ENCODE measurements at regions not wholly inside any gene's neighbourhood (a gene's known extent, or its start where the extent isn't known, plus 50 kb on each side); places are given as distances from the start of the nearest gene placed in this dataset.
"Not testable (repeated sequence)": the region's sequence is repeated elsewhere in the genome, so short reads cannot be mapped to it uniquely, and the experiment has no call there.

DNA sequence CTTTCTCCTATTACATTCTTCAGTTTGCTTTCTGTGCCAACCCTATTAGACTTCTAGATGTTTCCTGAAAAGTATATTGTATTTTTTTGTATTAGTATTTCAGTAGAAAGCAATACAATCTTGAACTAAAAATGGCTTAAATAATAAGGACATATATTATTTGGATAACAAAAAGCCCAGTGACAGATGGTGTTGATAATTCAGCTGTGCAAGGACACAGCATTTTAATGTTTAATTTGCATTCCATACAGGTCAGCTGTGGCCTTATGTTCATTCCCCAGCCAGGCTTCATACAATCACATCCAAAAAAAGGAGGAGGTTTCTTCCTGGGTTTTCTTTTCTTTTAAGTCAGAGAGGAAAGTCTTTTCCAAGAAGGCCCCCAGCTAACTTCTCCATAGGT, 236.9 kb downstream of the CD109 start:
- TF ChIP-seq POLR2AphosphoS5 (IDR thresholded peaks at IDR 0.05): no peak
- H3K9me3 ChIP-seq: peaks cover 0 to 28% (median 20%) of the 10 kb centered on the region in 8 donors
- DNase-seq: no peak
- no peaks in the 10 kb centered on the region for H3K36me3 ChIP-seq
- no peaks in the 10 kb centered on the region for H3K4me1 ChIP-seq
- H3K27ac ChIP-seq: no peak overlapping the region
- H3K4me3 ChIP-seq: no peak overlapping the region
- no peaks in the 10 kb centered on the region for H3K27me3 ChIP-seq (replicated peaks in 1 of 7)
- intact Hi-C loops (cut with DNase I; ENCODE audit: low total_unique reads): no loop called here

DNA sequence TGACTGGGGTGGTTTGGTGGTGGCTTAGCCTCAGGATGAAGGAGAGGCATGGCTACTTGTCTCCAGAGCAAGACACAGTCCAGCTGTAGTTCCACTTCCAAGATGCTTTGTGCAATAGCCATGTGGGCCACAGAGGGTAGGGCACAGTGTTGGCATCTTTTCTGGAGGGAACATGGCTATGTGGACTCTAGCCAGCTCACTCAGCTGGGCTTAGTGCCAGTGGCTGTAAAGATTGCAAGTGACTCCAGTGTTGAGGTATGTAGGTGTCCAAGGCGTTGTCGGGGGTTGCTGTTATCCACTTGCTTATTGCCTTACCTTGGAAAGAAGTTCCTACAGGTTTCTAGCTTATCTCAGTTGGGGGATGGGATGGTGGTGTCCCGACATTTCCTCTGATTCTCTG, 233.4 kb downstream of the CD109 start:
- intact Hi-C loops (cut with DNase I; ENCODE audit: low total_unique reads): no loop called here
- Histone ChIP-seq H3K27ac (no peak overlapping the region), H3K4me3 (no peak overlapping the region), H3K9me3 (peaks cover 0 to 38% (median 23%) of the 10 kb centered on the region in 8 donors), H3K36me3 (no peaks in the 10 kb centered on the region), H3K4me1 (no peaks in the 10 kb centered on the region), H3K27me3 (replicated peaks in 1 of 7) (no peaks in the 10 kb centered on the region)
- TF ChIP-seq, protein P1, sequence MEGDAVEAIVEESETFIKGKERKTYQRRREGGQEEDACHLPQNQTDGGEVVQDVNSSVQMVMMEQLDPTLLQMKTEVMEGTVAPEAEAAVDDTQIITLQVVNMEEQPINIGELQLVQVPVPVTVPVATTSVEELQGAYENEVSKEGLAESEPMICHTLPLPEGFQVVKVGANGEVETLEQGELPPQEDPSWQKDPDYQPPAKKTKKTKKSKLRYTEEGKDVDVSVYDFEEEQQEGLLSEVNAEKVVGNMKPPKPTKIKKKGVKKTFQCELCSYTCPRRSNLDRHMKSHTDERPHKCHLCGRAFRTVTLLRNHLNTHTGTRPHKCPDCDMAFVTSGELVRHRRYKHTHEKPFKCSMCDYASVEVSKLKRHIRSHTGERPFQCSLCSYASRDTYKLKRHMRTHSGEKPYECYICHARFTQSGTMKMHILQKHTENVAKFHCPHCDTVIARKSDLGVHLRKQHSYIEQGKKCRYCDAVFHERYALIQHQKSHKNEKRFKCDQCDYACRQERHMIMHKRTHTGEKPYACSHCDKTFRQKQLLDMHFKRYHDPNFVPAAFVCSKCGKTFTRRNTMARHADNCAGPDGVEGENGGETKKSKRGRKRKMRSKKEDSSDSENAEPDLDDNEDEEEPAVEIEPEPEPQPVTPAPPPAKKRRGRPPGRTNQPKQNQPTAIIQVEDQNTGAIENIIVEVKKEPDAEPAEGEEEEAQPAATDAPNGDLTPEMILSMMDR (IDR thresholded peaks at IDR 0.05 in 8 of 11, conservative IDR thresholded peaks at IDR 0.05 in 3 of 11): no peak
- no peak for TF ChIP-seq POLR2AphosphoS5 (IDR thresholded peaks at IDR 0.05)
- no peak for TF ChIP-seq POLR2A (IDR thresholded peaks at IDR 0.05)
- 81 to 92% (median 88%) methylated on average over 3 of the region's 3 CpGs for WGBS, 5 donors
- no peak for DNase-seq

DNA sequence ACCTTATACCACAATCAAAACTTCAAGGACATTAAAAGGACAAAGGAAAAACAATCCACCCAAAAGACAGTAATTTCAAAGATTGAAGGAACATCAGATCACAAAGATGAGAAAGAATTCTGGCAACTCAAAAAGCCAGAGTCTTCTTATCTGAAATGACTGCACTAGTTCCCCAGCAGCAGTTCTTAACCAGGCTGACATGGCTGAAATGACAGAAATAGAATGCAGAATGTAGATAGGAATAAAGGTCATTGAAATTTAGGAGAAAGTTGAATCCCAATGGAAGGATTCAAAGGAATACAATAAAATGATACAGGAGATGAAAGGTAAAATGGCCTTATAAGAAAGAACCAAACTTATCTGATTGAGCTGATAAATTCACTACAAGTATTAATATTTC, 231.4 kb downstream of the CD109 start:
- intact Hi-C loops (cut with DNase I; ENCODE audit: low total_unique reads): no loop called here
- no peaks in the 10 kb centered on the region for H3K27me3 ChIP-seq (replicated peaks in 1 of 7)
- no peak for TF ChIP-seq POLR2AphosphoS5 (IDR thresholded peaks at IDR 0.05)
- TF ChIP-seq, protein P1 (IDR thresholded peaks at IDR 0.05 in 8 of 11, conservative IDR thresholded peaks at IDR 0.05 in 3 of 11): no peak
- TF ChIP-seq POLR2A (IDR thresholded peaks at IDR 0.05): no peak
- no peaks in the 10 kb centered on the region for H3K4me1 ChIP-seq
- H3K9me3 ChIP-seq: peaks cover 0 to 38% (median 23%) of the 10 kb centered on the region in 8 donors
- no peaks in the 10 kb centered on the region for H3K36me3 ChIP-seq
- DNase-seq: no peak
- H3K27ac ChIP-seq: no peak overlapping the region
- H3K4me3 ChIP-seq: no peak overlapping the region

DNA sequence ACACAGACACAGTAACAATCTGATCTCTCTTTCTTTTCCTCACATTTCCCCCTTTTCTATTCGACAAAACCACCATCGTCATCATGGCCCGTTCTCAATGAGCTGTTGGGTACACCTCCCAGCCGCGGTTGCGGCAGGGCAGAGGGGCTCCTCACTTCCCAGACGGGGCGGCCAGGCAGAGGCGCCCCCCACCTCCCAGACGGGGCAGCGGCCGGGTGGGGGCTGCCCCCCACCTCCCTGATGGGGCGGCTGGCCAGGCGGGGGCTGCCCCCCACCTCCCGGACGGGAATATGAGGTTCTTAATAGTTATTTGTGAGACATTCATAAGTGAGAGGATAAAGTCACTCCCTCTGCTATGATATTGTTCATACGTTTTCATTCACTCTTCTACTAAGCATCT, 229.7 kb downstream of the CD109 start:
- H3K4me1 ChIP-seq; H3K27ac ChIP-seq; intact Hi-C loops (cut with DNase I; ENCODE audit: low total_unique reads); H3K27me3 ChIP-seq (replicated peaks in 1 of 7); DNase-seq; H3K4me3 ChIP-seq; H3K36me3 ChIP-seq: not testable (repeated sequence)
- 81 to 93% (median 90%) methylated on average over 17 of the region's 17 CpGs for WGBS, 5 donors
- peaks cover 0 to 29% (median 21%) of the 10 kb centered on the region in 8 donors for H3K9me3 ChIP-seq

DNA sequence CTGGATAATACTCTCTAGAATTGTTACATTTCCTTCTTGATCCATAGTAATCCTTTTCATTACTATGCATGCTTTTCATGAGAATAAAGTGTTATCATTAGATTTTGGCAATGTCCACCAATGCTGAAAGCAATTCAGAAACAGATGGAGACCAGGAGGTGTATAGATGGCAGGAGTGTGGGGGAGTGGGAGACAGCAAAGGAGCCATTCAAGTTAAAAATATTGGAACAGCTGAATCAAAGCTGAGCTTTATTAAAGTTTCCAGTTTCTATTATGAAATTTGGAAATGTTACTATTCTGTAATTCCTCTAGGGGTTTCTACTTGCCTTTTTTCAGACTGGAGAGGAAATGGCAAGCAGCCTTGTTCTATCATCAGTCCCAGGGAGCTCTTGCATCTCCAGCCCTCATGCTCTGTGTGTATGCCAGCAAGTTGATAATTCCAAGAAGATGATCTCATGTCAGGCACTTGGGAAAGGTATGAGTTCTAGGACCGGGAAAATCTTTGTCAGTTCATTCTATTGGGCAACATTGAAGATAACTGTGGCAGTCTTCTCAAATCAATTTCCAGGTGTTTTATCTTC, 228.0 kb downstream of the CD109 start:
- intact Hi-C loops (cut with DNase I; ENCODE audit: low total_unique reads): no loop called here
- Histone ChIP-seq H3K27ac (no peak overlapping the region), H3K4me1 (no peaks in the 10 kb centered on the region), H3K27me3 (replicated peaks in 1 of 7) (no peaks in the 10 kb centered on the region), H3K36me3 (no peaks in the 10 kb centered on the region), H3K9me3 (peaks cover 0 to 21% (median 14%) of the 10 kb centered on the region in 8 donors), H3K4me3 (no peak overlapping the region)
- no peak for TF ChIP-seq POLR2AphosphoS5 (IDR thresholded peaks at IDR 0.05)
- no peak for TF ChIP-seq POLR2A (IDR thresholded peaks at IDR 0.05)
- TF ChIP-seq, protein P1 (IDR thresholded peaks at IDR 0.05 in 8 of 11, conservative IDR thresholded peaks at IDR 0.05 in 3 of 11): no peak
- DNase-seq: no peak
- WGBS, 5 donors: 64 to 92% (median 76%) methylated on average over 1 of the region's 1 CpG
